GM18909 (cell line): ENCODE measurements at regions not wholly inside any gene's neighbourhood (a gene's known extent, or its start where the extent isn't known, plus 50 kb on each side); places are given as distances from the start of the nearest gene placed in this dataset.
"Not testable (repeated sequence)": the region's sequence is repeated elsewhere in the genome, so short reads cannot be mapped to it uniquely, and the experiment has no call there.

Source experiments
- ATAC-seq: cut with Tn5 transposase; IDR thresholded peaks from one replicate; pipeline ENCODE4 v1.9.1; 2021; ENCODE audit warnings: mild to moderate bottlenecking; ENCODE audit not compliant: unreplicated experiment, poor library complexity

- ATAC-seq, result no peak
Measured at GRCh38 chr20:7799862-7800261, 140.4 kb downstream of the HAO1 start.

GRCh38 chr20:7803411-7804151 is 136.7 kb downstream of the HAO1 start:
- not testable (repeated sequence) for ATAC-seq

DNA sequence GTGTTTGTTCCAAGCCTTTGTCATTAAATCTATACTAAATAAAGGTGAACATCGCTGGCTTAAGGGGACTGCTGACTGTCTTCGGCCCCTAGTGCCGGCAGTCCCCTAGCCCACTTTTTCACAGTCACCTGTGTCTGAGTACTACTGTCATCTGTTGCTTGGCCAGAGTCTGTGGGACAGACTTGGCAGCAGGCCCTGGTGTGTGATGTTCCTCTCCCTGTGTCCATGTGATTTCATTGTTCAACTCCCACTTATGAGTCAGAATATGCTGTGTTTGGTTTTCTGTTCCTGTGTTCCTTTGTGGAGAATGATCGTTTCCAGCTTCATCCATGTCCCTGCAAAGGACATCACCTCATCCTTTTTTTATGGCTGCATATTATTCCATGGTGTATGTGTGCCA is 133.4 kb downstream of the HAO1 start:
- ATAC-seq, result no peak

DNA sequence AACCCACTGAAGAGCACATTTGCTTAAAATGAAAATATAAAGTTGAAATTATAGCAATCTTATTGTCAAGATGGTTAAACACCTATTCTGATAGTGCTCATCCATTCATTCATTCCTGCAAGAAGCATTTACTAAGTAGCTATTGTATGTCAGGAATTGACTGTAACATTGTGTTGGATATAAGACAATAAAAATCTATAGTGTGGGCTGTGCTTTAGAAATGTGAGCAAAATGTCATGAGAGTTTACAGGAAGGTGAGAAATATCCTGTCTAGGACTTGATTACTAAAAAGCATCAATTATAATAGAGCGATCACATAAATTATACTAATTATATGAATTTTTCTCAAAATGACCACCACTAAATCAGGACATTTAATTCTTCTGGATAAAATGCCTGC is 123.0 kb downstream of the HAO1 start:
- ATAC-seq, result no peak

DNA sequence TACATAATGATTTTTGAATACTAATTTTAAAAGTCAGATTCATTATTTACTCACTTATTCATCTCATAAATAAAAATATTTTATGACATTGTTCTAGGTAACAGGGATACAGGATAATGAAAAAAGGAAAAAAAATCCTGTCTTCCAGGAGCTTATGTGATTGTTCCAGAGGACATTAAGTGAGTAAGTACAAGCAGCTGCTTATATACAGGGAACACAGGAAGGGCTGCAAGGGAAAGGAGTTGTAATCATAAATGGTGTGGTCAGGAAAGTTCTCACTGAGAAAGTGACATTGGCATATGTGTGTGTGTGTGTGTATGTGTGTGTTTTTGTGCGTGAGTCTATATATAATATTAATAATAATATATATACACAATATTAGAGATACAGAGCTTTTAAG is 121.8 kb downstream of the HAO1 start:
- no peak for ATAC-seq

DNA sequence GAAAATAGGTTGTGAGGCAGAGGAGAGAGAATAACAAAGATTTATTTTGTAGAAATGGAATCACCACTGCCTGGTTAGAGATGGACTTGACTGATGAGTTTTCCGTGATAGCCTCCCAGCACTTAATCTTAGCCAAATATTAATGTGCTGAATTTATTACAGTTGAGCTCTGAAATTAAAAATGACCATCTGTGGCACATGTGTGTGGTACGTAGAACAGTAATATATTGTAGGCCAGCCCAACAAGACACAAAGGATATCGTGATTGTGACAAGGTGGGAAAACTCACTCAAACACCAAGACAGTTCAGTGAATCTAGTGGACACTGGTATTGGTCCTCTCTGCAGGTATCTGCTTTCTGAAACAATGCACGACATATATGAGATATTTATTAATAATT is 119.4 kb downstream of the HAO1 start:
- no peak for ATAC-seq

GRCh38 chr20:7822772-7823171 is 117.5 kb downstream of the HAO1 start:
- ATAC-seq, result no peak

DNA sequence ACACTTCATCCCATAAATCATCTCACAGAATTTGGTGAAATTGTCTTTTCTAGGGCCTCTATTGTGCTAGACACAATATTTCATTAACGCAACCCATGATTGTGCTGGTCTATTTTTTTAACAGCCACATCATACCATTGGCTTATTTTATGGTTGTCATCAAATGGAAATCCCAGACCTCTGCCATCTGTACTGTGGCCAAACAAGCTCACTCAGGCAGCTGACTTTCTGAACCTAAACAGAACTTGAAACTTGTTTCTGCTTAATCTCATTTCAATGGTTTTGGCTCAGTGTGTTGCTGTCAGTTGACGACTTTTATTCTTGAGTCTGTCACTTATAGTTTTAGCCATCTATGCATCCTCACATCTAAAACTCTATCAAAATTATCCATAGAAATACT is 111.8 kb downstream of the HAO1 start:
- no peak for ATAC-seq

GRCh38 chr20:7829031-7829430 is 111.2 kb downstream of the HAO1 start:
- no peak for ATAC-seq

DNA sequence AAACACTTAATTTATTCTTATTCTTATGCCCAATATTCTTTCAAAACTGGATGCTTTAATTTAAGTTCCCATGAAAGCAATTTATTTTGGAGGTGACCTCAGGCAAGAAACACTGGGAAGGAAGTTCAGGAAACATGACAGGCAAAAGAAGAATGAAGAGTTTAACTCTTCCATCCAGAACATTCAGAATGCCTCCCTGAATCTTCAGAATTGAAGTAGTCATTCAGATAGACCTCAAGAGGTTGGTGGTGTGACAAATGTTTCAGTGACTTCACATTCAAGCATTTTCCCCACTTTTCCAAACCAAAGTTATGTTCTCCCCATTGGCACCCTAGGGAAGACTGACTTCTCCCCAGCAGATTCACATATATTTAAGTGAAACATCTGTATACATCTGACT is 110.5 kb downstream of the HAO1 start:
- ATAC-seq, result no peak
